Globus pallidus (tissue), 1 donor: ENCODE measurements at regions not wholly inside any gene's neighbourhood (a gene's known extent, or its start where the extent isn't known, plus 50 kb on each side); places are given as distances from the start of the nearest gene placed in this dataset.
"Not testable (repeated sequence)": the region's sequence is repeated elsewhere in the genome, so short reads cannot be mapped to it uniquely, and the experiment has no call there.

Experiments
- DNase-seq: peaks from one replicate; pipeline ENCODE4 v3.0.0-alpha.2; 2015; ENCODE audit warnings: low spot score

- no peak for DNase-seq
These were observed 153.2 kb upstream of the THBS2 start for GRCh38 chr6:169406804-169407203.

GRCh38 chr6:169406034-169406433 is 152.4 kb upstream of the THBS2 start:
- no peak for DNase-seq

DNA sequence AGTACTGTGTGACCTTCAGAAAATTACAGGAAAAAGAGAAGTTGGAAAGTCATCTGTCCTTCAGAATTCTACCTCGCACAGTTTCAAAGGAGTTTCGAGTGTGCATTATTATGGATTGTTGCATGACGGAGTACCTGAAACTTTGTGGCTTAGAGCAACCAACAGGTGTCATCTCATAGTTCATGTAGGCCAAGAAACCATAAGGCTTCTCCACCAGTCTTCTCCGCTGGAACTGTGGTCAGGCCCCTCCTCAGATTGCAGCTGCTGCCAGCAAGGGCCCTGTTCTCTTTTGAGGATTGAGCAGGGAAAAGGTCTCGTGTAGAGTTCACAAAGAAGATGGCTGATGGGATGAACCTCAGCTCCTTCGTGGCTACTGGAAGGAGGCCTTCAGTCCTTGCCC is 151.2 kb upstream of the THBS2 start:
- DNase-seq: no peak

DNA sequence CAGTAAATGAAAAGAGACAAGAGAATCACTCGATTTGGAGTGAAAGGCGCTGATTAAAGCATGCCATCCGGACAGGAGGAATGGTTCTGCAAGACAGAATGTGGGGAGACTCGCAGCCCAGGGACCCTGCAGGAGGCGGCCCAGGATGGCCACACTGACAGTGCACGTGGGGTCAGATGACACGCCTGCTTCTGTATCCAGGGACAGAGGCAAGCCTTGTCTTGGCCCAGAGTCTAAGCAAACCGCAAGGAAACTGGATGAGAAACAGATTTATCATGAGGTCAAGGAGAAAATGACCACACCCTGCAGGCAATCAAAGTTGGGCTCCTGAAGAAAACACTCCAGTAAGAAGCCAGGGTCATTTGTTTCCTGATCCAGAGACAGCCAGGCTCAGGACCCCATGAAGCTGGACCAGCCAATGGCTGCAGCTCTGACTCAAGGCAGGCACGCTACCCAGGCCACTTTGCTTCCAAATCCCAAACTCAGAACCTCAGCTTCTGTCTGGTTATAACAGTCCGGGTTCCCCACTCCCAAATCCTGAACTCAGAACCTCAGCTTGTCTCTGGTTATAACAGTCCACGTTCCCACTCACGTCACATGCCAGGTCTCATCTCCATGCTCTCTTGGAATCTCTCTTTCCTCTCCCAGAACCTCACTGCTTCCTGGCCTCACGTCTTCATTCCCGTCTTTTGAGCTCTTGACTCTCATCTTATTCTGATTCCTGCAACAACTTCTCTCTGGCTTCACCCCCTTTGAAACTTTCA is 144.9 kb upstream of the THBS2 start:
- DNase-seq: no peak

GRCh38 chr6:169397684-169398083 is 144.0 kb upstream of the THBS2 start:
- DNase-seq: no peak

DNA sequence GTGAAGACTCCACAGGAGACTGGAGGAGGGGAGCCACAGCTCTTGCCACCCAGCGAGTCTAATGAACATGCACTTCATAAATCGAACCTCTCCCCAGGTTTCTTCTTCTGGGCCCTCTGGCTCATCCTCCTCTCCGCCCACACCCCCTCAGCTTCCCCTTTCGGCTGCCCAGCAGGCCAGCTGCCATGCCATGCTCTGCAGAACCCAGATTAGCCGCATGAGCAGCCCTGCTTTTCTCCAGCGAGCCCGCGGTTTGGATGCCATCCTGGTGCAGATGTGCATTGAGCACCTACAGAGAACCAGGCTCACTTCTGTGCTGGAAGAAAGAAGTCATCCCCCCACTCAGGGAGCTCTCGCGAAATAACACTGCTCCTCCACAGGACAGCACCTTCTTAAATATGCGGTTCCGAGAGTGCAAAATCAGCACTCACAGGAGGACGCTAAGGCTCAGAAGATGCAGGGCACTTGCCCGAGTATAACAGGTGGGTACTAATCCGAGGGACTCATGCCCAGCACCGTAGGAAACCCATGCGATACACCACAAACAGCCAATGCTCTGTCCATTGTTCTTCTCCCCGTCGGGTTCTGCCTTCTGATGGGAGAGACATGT is 143.0 kb upstream of the THBS2 start:
- no peak for DNase-seq

DNA sequence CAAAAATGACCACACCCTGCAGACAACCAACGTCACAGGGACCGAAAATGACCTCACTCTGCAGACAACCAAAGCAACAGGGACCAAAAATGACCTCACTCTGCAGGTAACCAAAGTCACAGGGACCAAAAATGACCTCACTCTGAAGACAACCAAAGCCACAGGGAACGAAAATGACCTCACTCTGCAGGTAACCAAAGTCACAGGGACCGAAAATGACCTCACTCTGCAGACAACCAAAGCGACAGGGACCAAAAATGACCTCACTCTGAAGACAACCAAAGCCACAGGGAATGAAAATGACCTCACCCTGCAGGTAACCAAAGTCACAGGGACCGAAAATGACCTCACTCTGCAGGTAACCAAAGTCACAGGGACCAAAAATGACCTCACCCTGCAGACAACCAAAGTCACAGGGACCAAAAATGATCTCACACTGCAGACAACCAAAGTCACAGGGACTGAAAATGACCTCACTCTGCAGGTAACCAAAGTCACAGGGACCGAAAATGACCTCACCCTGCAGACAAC is 142.4 kb upstream of the THBS2 start:
- not testable (repeated sequence) for DNase-seq

GRCh38 chr6:169395080-169395805 is 141.6 kb upstream of the THBS2 start:
- DNase-seq: no peak

GRCh38 chr6:169393753-169394152 is 140.1 kb upstream of the THBS2 start:
- no peak for DNase-seq

DNA sequence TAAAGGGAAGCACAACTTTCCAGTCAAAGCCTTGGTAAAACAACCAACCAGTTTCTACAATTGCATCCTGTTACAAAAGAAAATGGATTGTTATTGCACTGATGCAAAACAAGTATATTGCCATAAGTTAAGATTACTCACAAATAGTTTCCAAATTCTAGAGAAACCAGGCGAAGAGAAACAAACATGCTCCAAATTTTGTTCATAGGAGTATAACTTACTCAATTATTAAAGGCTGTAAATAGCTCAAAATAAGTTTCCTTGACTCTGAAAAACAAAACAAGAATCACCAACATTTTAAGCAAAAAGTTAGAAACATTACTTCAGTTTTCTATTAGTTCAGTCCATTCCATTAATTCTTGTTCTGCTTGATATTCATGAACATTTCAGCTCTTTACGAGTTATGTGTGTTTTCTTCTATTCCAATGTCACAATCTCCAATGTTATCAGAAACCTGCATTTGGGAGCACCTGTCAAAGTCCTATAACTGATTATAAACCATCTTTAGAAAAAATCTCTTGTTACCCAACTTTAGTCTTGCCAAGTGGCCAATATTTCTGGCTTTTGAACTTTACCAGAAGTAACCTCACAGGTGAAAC is 137.9 kb upstream of the THBS2 start:
- no peak for DNase-seq

GRCh38 chr6:169388395-169389166 is 134.9 kb upstream of the THBS2 start:
- DNase-seq: no peak

DNA sequence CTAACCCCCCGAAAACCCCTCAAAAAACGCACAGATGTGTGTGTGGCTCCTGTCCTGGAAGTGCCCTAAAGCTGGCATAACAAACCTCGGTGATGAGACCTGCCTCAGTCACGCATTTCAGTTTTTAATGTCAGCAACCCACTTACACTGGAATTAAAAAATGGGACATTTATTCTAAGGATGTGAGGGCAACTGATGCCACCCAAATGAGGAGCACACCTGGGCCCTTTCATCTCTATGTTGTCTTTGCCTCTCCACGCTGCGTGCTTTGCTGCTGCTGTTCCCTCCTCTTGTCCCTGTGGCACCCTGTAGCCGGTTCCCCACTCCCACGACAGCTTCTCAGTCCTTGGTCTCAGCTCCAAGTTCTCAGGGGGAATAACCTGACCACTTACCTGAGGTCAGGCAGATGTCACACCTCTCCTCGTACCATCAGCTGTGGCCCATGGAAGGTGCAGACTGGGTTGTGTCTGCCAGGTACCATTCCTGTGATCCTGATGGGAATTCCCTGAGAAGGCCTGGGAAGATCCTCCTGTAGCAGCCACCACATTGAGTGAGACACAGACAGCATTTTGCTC is 134.2 kb upstream of the THBS2 start:
- no peak for DNase-seq

GRCh38 chr6:169386411-169387057 is 132.9 kb upstream of the THBS2 start:
- no peak for DNase-seq

GRCh38 chr6:169385237-169385880 is 131.7 kb upstream of the THBS2 start:
- DNase-seq: no peak

DNA sequence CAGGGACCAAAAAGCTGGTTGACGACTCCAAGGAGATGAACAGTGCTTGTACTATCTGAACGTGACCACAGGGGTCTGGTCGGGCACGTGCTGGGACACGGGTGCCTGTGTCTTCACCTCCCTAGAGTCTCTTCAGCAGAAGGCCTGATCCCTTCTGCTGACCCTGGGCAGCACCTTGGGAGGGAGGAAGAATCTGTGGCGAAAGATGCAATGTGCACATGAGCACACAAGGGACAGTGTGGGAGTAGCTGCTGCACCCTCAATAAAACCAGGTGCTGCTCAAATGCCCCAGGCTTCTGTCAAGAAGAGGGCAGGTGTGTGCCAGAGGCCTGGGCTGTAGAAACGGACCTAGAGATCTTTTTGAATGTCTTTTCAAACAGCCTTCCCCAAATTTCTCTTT is 130.6 kb upstream of the THBS2 start:
- DNase-seq: no peak

- DNase-seq: no peak
These were observed 129.6 kb upstream of the THBS2 start for GRCh38 chr6:169383265-169383664.

DNA sequence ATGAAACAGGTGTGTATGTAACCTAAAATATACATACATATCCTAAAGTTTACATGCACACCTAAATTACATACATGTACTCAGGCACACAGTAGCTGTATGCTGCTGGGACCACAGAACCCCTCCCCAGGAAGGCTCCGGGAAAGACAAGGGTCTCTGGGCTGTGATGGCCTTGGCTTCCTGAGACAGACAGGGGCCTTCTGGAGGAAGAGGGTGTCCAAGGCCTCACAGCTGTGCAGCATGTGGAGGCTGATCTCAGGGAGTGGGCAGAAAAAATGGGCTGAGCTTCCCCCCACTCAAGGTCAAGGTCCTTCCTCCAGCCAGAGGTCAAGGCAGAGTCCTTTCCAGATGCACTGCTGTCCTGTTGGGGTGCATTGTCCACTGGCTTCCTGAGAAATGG is 129.1 kb upstream of the THBS2 start:
- DNase-seq: no peak

DNA sequence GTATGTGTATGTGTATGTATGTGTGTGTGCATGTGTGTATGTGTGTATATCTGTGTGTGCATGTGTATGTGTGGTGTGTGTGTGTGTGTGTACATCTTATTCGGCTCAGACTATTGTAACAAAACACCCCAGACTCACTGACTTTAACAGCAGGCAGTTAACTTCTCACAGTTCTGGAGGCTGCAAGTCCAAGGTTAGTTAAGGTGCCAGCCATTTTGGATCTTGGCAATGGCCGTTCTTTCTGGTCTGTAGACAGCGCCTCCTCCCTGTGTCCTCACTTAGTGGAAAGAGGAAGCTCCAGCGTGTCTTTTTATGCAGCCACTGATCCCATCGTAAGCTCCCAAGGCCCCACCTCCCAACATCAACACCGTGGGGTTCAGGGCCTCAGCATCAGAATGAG is 128.3 kb upstream of the THBS2 start:
- DNase-seq: no peak

GRCh38 chr6:169380493-169380892 is 126.8 kb upstream of the THBS2 start:
- no peak for DNase-seq

DNA sequence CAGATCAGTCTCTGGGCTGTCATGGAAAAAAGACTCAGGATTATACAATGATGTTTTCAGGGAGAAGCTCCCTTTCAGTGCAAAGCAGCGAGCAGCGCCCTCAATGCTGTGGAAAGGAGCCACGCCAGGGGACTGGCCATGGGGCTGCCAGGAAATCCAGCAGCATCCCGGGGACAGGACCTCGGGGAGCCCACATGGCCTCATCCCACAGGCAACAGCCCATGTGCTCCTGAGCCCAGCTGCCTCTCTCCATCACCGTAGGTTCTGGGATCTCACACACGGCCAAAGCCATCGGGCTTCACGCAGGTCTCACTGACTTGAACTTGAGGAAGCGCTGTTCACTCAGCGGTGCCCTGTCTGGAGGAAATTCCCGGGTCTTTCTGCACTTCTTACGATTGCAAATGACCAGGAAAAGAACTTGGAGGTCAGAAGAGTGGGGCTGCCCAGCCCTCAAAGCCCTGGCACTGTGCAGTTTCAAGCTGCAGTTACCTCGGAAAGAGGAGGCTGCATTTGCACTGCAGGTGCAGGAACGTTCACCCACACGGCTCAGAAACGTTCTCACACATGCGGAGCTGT is 125.9 kb upstream of the THBS2 start:
- no peak for DNase-seq
